Fibroblast of villous mesenchyme (primary cell): ENCODE measurements at regions not wholly inside any gene's neighbourhood (a gene's known extent, or its start where the extent isn't known, plus 50 kb on each side); places are given as distances from the start of the nearest gene placed in this dataset.

Source experiments
- DNase-seq: peaks from one replicate; pipeline ENCODE4 v3.0.0-alpha.2; 2010; ENCODE audit warnings: low read depth
- H3K4me3 ChIP-seq: 2 replicates; pipeline ENCODE4 v1.5.1; 2011; ENCODE audit warnings: low read depth, mild to moderate bottlenecking, low read length
- TF ChIP-seq, protein P1 (sequence below): IDR thresholded peaks from 2 replicates; pipeline ENCODE4 v1.5.1; 2012; ENCODE audit warnings: low read depth, mild to moderate bottlenecking, low read length; ENCODE audit not compliant: insufficient read depth

DNA sequence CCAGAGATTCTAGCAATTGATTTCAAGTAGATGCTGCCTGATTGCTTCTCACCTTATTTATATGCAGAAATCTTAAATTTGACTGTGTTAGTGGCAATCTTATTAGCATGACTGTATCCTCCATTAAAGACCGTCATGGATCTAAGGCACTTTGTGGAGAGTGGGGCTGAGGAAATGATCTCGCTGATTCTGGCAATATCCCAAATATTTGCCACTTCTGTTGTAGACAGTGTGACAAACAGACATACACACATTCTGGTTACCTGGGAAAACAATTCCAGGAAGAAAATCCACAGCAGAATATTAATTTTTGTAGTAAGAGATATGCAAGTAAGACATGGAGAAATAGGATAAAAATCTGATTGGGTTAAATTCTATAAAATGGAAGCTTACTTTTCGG, 269.0 kb upstream of the G2E3 start:
- no peak overlapping the region for H3K4me3 ChIP-seq
- DNase-seq: no peak
- TF ChIP-seq, protein P1, sequence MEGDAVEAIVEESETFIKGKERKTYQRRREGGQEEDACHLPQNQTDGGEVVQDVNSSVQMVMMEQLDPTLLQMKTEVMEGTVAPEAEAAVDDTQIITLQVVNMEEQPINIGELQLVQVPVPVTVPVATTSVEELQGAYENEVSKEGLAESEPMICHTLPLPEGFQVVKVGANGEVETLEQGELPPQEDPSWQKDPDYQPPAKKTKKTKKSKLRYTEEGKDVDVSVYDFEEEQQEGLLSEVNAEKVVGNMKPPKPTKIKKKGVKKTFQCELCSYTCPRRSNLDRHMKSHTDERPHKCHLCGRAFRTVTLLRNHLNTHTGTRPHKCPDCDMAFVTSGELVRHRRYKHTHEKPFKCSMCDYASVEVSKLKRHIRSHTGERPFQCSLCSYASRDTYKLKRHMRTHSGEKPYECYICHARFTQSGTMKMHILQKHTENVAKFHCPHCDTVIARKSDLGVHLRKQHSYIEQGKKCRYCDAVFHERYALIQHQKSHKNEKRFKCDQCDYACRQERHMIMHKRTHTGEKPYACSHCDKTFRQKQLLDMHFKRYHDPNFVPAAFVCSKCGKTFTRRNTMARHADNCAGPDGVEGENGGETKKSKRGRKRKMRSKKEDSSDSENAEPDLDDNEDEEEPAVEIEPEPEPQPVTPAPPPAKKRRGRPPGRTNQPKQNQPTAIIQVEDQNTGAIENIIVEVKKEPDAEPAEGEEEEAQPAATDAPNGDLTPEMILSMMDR: no peak

DNA sequence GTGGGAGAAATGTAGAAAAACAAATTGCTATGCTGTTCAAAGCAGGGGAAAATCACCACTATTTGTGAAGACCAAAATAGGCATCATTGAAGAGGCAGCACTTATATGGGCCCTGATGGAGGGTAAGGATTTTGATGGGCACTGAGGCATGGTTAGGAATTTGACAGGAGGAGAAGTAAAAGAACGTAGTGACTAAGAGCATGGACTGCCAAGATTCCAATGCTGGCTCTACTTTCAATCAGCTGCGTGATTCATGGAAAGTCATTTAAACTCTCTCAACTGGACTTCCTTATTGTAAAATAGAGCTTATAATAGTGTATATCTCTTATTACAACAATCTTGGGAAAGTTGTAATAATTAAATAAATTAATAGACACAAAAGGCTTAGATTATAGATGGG, 267.7 kb upstream of the G2E3 start:
- TF ChIP-seq, protein P1: no peak
- no peak overlapping the region for H3K4me3 ChIP-seq
- no peak for DNase-seq

DNA sequence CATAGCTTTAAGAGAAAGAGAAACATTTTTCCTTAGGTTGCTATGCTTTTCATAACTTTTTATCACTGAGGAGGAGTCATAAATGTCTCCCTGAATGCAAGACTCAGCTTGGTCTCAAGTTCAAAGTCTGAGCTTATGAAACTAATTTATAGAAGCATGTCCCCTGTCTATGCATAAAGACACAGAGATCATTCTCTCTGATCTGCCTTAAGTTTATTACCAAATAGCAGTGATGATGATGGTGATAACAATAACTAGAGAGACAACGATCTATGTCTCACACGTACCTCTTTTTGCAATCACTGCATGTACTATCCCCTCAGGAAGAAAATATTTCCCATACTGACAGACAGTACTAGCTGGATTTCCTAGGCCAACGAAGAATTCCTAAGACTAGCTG, 266.4 kb upstream of the G2E3 start:
- TF ChIP-seq, protein P1: no peak
- no peak overlapping the region for H3K4me3 ChIP-seq
- DNase-seq: no peak

DNA sequence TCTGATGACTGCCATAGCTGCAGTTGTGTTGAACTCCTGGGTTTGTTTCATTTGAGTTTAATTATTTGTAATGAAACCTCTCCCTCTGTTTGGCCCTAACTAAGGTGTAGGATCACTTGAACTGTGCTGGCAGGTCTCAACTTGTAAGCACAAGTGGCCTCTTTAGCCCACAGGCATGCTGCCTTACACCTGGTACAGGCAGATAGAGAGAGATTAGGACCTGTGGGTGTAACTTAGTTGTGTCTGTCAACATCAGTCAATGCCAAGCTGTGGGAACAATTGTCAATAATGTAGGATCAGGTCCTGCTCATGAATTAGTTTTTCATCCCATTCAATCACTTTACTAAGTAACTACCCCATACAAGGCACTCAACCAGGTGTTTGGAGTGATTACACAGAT, 263.0 kb upstream of the G2E3 start:
- no peak for DNase-seq
- no peak overlapping the region for H3K4me3 ChIP-seq
- TF ChIP-seq, protein P1: no peak

DNA sequence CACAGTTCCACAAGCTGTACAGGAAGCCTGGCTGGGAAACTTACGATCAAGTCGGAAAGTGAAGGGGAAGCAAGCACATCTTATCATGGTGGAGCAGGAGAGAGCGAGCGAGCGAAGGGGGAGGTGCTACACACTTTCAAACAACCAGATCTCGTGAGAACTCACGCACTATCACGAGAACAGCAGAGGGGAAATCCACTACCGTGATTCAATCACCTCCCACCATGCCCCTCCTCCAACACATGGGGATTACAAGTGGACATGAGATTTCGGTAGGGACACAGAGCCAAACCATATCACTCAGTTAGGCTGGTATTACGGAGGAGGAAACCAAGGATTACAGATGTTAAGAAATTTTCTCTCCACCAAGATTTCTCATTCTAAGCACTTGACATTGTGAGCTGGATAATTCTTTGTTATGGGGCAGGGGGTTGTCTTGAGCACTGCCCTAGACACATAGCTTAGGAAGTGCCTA, 262.0 kb upstream of the G2E3 start:
- no peak for DNase-seq
- TF ChIP-seq, protein P1: no peak
- H3K4me3 ChIP-seq: no peak overlapping the region

DNA sequence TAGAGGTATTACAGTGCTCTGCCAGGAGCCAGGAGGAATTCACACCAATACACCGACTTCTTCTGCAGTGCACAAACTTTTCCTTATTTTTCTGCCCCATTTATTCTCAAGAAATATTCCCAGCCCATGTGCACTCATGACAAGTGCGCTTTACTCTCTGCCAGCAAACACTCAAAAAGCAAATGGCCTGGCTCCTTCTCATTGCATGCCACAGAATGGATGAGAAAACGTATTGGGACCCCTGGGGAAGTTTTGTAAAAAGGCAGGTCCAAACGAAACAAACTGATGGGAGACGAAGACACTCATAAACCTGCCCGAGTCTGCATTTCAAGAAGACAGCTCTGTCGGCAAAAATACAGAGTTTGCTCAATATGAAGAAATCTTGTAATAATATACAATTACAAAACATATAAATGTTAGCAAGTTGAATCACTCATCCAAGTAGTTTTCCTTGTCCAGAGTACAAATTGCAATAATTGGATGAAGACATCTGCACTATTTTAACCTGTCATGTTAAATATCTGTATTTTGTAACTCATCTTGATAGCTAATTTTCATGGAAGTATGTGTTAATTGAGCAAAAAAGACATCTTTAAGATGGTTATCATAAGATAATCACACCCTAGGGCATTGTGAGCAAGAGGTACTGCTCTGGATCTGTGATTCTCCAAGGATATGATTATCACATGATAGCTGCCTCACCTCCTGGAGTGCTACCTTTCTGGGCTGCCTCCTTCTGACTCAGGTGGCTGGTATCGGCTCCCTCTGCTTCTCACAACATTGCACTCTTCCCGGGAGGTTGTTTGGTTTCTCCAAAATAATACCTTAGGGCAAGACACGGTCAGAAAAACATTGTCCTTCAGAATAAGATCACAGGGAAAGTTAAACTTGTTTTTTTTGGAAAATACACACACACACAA, 260.8 kb upstream of the G2E3 start:
- TF ChIP-seq, protein P1: no peak
- no peak overlapping the region for H3K4me3 ChIP-seq
- no peak for DNase-seq
